GM06990 (cell line): ENCODE measurements at regions not wholly inside any gene's neighbourhood (a gene's known extent, or its start where the extent isn't known, plus 50 kb on each side); places are given as distances from the start of the nearest gene placed in this dataset.

Experiments used
- DNase-seq: peaks from one replicate; pipeline ENCODE4 v3.0.0-alpha.2; 2011; ENCODE audit not compliant: insufficient read length; ENCODE audit errors: extremely low read depth
- H3K27me3 ChIP-seq: replicated peaks from 2 replicates; pipeline ENCODE4 v1.6.0; 2011; ENCODE audit warnings: low read length; ENCODE audit not compliant: control insufficient read depth, insufficient read depth
- H3K36me3 ChIP-seq: 2 replicates; pipeline ENCODE4 v1.5.1; 2011; ENCODE audit warnings: low read length; ENCODE audit not compliant: control insufficient read depth, insufficient read depth
- H3K4me3 ChIP-seq: replicated peaks from 2 replicates; pipeline ENCODE4 v1.5.1; 2011; ENCODE audit warnings: low read depth, mild to moderate bottlenecking, control low read depth, low read length
- TF ChIP-seq, protein P1 (sequence below): IDR thresholded peaks from 2 replicates; pipeline ENCODE4 v1.5.1; 2011; ENCODE audit warnings: low read length, control low read depth, mild to moderate bottlenecking, inconsistent platforms; ENCODE audit not compliant: insufficient read depth, poor library complexity, severe bottlenecking

DNA sequence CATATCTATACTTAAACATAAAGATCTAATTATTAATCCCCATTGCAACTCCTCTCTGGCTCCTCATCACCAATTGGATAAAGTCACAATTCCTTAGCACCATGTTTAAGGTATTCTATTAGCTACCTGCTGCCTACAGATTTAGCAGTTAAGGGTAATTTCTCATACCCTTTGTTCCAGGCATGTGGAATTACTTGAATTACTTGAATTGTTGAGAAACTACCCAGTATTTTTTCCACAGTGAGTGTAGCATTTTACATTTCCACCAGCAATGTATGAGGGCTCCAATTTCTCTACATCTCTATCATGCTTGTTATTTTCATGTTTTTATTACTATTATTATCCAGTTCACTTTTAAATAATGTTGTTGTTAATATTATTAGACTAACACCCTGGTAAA is 86.4 kb downstream of the P2RY1 start:
- no peaks in the 10 kb centered on the region for H3K27me3 ChIP-seq
- H3K36me3 ChIP-seq = no peaks in the 10 kb centered on the region
- no peak overlapping the region for H3K4me3 ChIP-seq
- TF ChIP-seq, protein P1, sequence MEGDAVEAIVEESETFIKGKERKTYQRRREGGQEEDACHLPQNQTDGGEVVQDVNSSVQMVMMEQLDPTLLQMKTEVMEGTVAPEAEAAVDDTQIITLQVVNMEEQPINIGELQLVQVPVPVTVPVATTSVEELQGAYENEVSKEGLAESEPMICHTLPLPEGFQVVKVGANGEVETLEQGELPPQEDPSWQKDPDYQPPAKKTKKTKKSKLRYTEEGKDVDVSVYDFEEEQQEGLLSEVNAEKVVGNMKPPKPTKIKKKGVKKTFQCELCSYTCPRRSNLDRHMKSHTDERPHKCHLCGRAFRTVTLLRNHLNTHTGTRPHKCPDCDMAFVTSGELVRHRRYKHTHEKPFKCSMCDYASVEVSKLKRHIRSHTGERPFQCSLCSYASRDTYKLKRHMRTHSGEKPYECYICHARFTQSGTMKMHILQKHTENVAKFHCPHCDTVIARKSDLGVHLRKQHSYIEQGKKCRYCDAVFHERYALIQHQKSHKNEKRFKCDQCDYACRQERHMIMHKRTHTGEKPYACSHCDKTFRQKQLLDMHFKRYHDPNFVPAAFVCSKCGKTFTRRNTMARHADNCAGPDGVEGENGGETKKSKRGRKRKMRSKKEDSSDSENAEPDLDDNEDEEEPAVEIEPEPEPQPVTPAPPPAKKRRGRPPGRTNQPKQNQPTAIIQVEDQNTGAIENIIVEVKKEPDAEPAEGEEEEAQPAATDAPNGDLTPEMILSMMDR = no peak
- DNase-seq = no peak

DNA sequence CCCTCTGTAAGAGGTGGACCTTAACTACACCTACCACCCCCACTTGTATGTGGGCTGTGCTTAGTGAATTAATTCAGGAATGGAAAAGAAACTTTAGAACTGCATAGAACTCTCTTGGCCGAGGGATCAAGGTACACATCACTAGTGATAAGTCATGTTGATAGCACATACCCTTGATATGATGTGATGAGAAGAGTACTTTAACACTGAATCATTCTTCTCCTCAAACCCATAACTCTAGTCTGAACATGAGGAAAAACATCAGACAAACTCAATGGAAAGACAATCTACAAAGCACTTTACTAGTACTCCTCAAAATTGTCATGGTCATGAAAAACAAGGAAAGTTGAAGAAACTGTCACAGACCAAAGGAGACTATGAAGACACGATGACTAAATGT is 87.6 kb downstream of the P2RY1 start:
- TF ChIP-seq, protein P1 = no peak
- Histone ChIP-seq H3K27me3 (no peaks in the 10 kb centered on the region), H3K4me3 (no peak overlapping the region), H3K36me3 (no peaks in the 10 kb centered on the region)
- no peak for DNase-seq

DNA sequence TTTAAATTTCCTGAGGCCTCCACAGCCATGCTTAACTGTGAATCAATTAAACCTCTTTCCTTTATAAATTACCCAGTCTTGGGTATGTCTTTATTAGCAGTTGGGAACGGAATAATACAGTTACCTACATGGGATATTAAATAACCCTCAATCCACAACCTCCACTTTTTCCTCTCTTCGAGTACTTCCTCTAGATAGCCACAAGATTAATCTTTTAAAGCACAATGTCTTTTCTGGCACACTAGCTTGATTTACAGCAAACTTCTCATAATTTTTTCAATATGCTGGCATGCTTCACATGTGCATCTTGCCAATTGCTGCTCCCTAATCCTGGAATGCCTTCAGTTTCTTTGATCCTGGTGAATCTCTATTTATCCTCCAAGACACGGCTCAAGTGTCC is 92.2 kb downstream of the P2RY1 start:
- Histone ChIP-seq H3K4me3 (no peak overlapping the region), H3K27me3 (no peaks in the 10 kb centered on the region), H3K36me3 (no peaks in the 10 kb centered on the region)
- no peak for DNase-seq
- TF ChIP-seq, protein P1 = no peak

DNA sequence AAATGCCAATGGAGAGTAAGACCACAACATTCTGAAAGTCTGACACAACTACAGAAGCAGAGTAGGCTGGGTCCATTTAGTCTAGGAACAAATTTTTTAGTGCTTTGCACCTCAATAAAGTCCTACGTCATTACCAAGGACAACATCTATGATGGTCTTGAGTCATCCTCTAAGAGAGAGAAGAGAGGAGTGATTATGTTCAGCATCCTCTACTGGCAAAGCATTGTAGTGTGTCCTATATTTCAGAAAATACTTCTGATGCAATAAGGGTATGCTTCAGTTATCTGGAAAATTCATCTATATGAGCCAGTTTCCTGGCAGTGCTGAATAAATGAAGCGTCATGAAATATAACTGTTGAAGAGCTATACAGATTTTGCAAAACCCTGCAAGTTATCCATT is 95.6 kb downstream of the P2RY1 start:
- Histone ChIP-seq H3K27me3 (no peaks in the 10 kb centered on the region), H3K36me3 (no peaks in the 10 kb centered on the region), H3K4me3 (no peak overlapping the region)
- DNase-seq = no peak
- TF ChIP-seq, protein P1 = no peak

DNA sequence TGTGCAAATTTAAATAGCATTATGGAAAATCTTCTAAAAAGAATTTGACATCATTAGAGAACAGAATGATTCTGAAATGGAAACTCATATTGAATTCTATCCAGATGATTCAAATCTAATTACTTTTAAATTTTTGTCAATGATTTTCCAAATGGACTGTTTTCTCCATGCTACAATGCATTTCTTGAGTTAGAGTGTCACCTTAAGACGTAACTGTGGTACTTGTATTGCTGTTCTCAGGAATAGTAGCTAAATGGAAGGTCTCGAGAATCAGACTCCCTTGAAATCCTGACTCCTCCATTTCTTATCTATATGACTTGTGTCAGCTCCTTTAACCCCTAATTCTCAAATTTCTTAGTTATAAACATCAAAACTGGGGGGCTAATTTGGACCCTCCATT is 102.3 kb downstream of the P2RY1 start:
- H3K27me3 ChIP-seq = no peaks in the 10 kb centered on the region
- H3K36me3 ChIP-seq = no peaks in the 10 kb centered on the region
- DNase-seq = no peak
- H3K4me3 ChIP-seq = no peak overlapping the region
- TF ChIP-seq, protein P1 = no peak

DNA sequence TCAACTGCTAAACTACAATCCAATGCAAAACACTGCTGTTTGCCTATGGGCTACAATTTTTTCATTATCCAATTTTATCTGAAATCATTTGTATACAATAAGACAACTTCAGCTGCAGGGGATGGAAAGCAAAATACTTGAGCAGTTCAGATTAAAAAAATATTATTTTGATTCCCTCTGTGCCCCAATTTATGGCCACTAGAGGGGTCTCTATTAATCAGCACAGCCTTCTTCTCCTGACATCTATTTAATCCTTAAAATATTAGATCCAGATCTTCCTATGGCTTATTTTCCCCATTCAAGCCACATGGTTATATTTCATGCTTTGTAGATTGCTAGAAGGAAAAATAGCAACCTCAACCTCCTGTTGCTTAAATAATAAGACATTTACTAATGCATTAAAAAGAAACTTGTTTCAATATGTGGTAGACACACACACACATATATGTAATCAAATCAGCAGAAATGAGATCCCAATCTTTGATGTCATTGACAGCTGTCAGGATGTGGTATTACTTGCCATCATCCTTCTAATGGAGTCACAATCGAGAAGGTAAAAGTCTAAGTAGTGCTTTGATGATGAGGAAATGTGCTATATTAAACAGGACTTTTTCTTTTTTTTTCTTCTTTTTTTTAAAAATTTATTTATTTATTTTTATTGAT is 104.2 kb downstream of the P2RY1 start:
- no peak overlapping the region for H3K4me3 ChIP-seq
- no peak for DNase-seq
- H3K36me3 ChIP-seq = no peaks in the 10 kb centered on the region
- no peaks in the 10 kb centered on the region for H3K27me3 ChIP-seq
- TF ChIP-seq, protein P1 = no peak
